ENCODE measurements at regions not wholly inside any gene's neighbourhood (a gene's known extent, or its start where the extent isn't known, plus 50 kb on each side); places are given as distances from the start of the nearest gene placed in this dataset.

GRCh38 chr15:39193611-39194010 is 387.3 kb upstream of the THBS1 start:
- TF ChIP-seq POLR2A (IDR thresholded peaks at IDR 0.05), result no peak
- TF ChIP-seq CTCF (IDR thresholded peaks at IDR 0.05 in 8 of 11, conservative IDR thresholded peaks at IDR 0.05 in 3 of 11), result no peak
- no peak for TF ChIP-seq POLR2AphosphoS5 (IDR thresholded peaks at IDR 0.05)

All from spleen (tissue), 7 donors.